NCI-H2196 treated with DMSO at 0.1 percent for 48 hours (cell line): ENCODE measurements at regions not wholly inside any gene's neighbourhood (a gene's known extent, or its start where the extent isn't known, plus 50 kb on each side); places are given as distances from the start of the nearest gene placed in this dataset.

ENCODE experiments used
- DNase-seq: peaks from one replicate; lab custom pipeline; 2025; ENCODE audit not compliant: unreplicated experiment; lab: John Stamatoyannopoulos, UW

- DNase-seq = no peak
Measured at GRCh38 chr1:88186911-88187310, 497.2 kb upstream of the PKN2 start.

DNA sequence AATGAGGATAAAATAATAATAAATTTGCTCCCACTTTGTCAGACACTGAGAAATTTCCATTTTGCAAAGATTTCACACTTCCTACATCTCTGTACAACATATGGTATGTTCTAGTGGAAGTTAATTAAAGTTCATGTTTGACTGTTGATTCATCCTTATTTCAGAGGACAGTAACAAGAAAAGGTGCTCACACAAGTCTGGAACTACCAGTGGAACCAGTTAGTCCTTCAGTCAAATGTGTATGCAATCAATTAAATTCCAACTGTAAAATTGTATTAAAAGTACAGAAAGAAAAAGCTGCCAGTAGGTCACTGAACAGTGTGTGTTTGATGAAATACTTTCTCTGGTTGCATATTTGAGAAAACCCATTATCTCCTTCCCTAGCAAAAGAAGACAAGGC lies 496.0 kb upstream of the PKN2 start:
- no peak for DNase-seq

DNA sequence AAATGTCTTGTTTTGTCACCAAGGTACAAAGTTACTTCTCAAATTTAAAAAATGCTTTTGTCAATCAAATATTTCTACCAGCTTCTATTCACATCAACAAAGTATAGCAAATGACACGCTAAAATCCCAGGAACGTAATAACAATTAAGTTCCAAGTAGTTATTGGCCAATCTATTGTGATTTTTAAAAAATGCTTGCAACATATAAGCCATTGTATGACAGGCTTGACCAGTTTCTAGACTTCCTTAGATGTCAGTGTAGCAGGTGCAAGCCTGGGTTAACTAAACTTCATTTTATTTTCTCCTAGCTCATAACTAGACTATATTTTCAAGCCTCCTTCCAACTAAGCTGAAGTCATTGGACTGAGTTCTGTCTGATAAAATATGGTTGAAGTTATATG lies 494.5 kb upstream of the PKN2 start:
- no peak for DNase-seq

- no peak for DNase-seq
Measured at GRCh38 chr1:88191917-88192316, 492.2 kb upstream of the PKN2 start.

- no peak for DNase-seq
Measured at GRCh38 chr1:88194542-88194941, 489.5 kb upstream of the PKN2 start.

DNA sequence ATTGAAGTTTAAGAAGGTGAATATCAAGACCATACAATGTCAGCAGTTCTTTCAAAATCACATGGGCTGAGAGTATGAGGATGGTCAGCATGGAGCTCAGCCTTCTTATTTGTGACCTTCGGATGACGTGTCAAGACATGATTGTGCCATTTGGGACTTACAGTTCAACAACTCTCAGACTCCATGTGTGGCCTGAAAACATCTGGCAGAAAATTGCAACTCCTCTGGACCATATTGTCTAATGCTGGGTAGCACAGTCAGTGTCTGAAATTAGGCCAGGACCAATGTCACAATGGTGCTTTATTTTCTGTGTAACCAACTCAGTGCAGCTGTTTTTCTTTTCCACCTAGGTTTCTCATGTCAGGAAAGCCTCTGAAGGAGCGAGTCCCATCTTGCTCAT lies 483.5 kb upstream of the PKN2 start:
- no peak for DNase-seq

DNA sequence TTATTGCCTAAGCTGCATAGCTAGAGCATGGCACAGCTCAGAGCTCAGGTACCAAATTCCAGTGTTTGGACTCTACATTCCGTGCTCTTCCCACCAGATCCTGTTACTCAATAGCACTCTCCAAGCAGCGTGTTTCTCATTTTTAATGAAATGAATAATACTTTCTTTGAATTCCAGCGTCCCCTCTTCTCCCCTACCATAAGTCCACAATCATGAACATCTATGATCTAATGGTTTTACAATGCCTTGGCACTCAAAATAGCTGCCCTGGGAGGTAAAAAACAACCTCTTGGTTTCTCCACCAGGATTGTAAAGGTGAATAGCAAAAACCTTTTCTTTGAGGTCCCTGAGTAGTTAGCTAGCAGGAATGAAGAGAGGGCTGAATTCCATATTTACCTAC lies 480.0 kb upstream of the PKN2 start:
- DNase-seq = no peak

DNA sequence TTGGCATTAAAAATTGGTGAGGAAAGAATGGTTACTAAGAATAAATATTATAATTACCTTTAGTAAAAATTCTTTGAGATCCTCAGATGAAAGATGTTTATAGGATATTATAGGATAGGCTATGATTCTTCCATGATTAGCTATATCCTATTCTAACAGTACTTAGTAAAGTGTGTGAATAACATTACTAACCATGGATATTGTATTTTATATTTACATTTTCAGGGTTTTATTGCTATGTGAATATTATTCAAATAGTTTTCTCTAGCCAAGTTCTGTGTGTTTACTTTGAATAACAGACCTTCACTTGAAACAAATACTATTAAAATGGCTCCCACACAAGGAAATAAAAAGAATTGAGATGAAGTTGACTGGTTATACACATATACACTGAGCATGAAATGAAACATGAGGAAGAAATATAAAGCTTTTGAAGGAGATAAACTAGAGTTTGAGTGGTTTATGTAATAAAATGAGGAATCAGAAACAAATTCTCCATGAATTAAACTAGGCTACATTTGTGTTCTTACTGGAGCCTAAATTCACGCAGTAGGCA lies 479.4 kb upstream of the PKN2 start:
- no peak for DNase-seq

GRCh38 chr1:88208389-88208788 lies 475.7 kb upstream of the PKN2 start:
- no peak for DNase-seq

GRCh38 chr1:88210103-88210787 lies 473.8 kb upstream of the PKN2 start:
- DNase-seq = no peak

DNA sequence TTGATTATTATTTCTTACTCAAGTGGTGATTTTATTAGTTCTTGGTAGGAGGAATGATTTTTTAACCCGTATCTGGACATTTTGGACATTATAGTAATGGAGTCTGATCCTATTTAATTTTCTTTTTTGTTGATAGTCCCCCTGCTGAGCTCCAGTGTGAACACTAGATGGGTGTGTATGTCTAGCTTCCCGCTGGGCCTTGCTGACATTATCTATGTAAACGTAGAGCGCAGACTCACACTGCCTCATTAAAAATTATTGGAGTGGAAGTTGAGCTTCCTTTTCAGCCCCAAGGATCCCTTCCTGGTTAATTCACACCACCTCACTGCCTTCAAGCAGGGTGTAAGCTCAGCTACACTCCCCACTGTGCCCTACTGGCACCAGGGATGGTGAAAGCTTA lies 467.6 kb upstream of the PKN2 start:
- DNase-seq = no peak

DNA sequence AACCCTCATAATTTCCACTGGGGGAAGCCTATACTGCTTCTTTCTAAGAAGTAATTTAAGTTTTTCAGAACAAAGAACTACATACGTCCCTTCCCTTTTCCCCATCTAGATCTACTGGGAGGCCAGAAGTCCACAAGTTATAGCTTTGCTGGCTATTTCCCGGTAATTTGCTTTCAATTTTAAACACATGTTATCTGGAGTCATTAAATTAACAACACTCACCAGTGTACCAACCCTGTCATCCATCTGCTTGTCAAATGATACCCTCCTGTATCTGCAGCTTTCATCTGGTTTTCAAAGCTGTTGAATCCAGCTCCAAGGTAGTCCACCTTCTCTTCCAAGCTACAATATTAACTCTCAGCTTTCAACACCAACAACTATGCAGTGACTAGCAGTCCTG lies 466.7 kb upstream of the PKN2 start:
- DNase-seq = no peak

- no peak for DNase-seq
Measured at GRCh38 chr1:88219521-88219920, 464.6 kb upstream of the PKN2 start.

DNA sequence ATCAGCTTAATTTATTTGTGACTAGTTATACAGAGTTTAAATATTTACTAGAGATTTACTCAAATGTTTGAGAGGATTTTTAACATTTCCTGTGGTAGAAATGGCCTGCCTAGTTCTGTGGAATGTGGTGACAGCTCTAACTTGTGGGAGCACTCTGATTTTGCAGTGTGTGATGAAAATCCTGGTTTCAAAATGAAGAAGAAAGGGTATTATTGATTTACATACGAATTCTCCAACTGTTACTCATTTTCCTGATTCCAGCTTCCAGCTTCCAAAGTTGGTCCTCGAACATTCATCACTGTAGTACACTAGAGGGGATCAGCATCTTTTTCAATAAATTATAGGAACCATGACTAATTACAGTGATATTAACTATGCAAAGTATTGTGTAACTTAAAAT lies 462.7 kb upstream of the PKN2 start:
- no peak for DNase-seq

GRCh38 chr1:88224906-88225305 lies 459.2 kb upstream of the PKN2 start:
- DNase-seq = no peak

DNA sequence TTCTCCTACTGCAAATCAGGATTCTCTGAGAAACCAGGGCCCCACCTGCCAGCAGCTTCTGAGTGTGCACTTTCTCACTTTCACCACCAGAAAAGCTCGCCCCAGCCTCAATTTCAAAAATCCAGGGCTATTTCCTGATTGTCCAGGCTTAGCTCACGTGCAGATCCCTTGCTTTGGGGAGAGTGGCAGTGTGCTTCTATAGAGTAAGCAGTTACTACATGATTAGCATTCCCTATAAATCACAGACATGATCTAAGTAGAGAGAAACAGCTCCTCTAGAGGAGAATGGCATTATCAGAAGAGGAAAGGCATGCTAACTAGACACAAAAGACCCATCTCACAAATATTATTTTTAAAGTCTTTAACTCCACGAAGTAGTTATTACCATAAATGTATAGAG lies 456.0 kb upstream of the PKN2 start:
- DNase-seq = no peak

GRCh38 chr1:88230126-88230525 lies 453.9 kb upstream of the PKN2 start:
- no peak for DNase-seq

GRCh38 chr1:88237058-88237457 lies 447.0 kb upstream of the PKN2 start:
- DNase-seq = no peak

DNA sequence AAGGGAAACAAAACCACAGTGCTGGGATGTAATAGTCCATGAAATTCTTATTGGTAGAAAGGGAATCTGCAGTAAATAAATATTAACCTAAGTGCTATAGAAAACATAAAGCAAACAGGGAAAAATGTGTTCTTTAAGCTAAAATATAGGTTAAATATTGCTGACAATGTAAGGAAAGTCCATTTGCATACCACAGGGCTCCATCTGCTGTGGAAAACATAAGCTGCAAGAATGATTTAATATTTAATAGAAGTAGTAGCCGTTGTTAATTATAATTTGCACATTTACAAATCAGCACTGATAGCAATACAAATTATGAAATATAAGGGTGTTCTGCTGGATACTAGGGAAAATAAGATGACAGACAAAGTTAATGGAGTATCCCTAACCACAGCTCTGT lies 444.9 kb upstream of the PKN2 start:
- DNase-seq = no peak

- no peak for DNase-seq
Measured at GRCh38 chr1:88247666-88248065, 436.4 kb upstream of the PKN2 start.

DNA sequence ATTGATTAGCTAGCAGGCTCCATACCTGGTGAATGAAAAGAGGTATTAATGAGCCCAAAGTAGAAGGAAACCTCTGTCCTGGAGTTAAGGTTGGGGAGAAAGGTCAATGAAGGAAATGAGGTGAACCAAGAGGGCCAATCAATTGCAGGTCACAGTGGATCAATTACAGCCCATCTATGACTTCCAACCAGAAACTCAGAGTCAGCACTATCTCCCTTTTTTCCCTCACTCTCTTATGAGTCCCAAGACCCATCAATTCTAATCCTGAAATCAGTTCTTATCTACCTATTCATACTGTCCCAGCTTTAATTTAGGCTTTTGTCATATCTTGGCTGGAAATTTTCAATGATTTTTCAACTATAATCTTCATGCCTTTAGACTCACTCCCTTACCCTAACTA lies 433.2 kb upstream of the PKN2 start:
- no peak for DNase-seq

DNA sequence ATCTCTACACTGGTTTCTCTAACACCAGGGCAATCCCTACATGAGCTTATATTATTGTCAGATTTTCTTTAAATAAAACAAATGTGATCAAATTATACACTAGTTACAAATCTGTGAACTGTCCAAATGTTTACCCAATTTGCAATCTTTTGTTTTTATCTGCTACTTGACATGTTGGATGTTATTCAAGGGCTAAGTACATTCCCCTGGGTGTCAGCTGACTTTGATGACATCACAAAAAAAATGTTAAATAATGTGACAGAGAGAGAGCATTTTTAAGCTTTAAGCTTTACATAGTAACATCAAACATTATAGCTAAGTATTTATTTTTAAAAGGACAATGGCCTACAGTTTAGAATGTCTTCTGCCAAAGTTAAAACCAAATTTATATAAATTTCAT lies 431.3 kb upstream of the PKN2 start:
- DNase-seq = no peak

DNA sequence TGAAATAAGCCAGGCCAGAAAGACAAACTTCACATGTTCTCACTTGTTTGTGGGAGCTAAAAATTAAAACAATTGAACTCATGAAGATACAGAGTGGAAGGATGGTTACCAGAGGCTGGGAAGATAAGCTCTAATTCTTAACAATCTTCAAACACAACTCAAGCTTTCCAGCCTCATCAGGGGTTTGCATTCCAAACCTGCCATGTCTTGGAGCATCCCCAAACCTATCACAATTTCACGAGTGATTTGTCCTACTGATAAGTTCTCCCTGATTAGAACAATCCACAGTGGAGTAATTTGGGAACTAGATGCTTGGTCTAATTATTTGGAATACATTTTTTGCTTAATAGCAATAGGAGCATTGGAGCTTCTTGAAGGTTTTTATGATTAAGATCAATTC lies 418.5 kb upstream of the PKN2 start:
- no peak for DNase-seq
